Smooth muscle cell (in vitro differentiated cells): ENCODE measurements at regions not wholly inside any gene's neighbourhood (a gene's known extent, or its start where the extent isn't known, plus 50 kb on each side); places are given as distances from the start of the nearest gene placed in this dataset. TPM values are rescaled to one million over a fixed set of nuclear protein-coding genes. Genes with fewer than 3 reads are reported as not detected.
"Not testable (repeated sequence)": the region's sequence is repeated elsewhere in the genome, so short reads cannot be mapped to it uniquely, and the experiment has no call there.

Source experiments
- DNase-seq: peaks from one replicate; lab custom pipeline; 2025; ENCODE audit not compliant: unreplicated experiment; lab: John Stamatoyannopoulos, UW
- H2AFZ ChIP-seq: fragments of 200-600 bp; sonication (generic); 2 replicates; pipeline ENCODE4 v1.6.0; 2016; ENCODE audit warnings: antibody characterized with exemption, low read depth, mild to moderate bottlenecking
- H3F3A ChIP-seq: fragments of 200-600 bp; sonication (generic); 2 replicates; pipeline ENCODE4 v1.6.0; 2017; ENCODE audit warnings: antibody characterized with exemption, low read depth
- H3K27ac ChIP-seq: fragments of 200-600 bp; sonication (generic); 2 replicates; pipeline ENCODE4 v1.5.1; 2016; ENCODE audit warnings: low read depth, mild to moderate bottlenecking
- H3K27me3 ChIP-seq: fragments of 200-600 bp; sonication (generic); 2 replicates; pipeline ENCODE4 v1.6.1; 2016; ENCODE audit warnings: low read depth, mild to moderate bottlenecking
- H3K36me3 ChIP-seq: fragments of 200-600 bp; sonication (generic); 2 replicates; pipeline ENCODE4 v1.5.1; 2016; ENCODE audit warnings: low read depth
- H3K4me1 ChIP-seq: fragments of 200-600 bp; sonication (generic); 2 replicates; pipeline ENCODE4 v1.5.1; 2016; ENCODE audit warnings: low read depth
- H3K4me2 ChIP-seq: fragments of 200-600 bp; sonication (generic); 2 replicates; pipeline ENCODE4 v1.6.0; 2016; ENCODE audit warnings: mild to moderate bottlenecking
- H3K4me3 ChIP-seq: fragments of 200-600 bp; sonication (generic); 2 replicates; pipeline ENCODE4 v1.5.1; 2016; ENCODE audit warnings: mild to moderate bottlenecking
- H3K79me2 ChIP-seq: fragments of 200-600 bp; sonication (generic); 2 replicates; pipeline ENCODE4 v1.6.0; 2016; ENCODE audit warnings: low read depth, mild to moderate bottlenecking
- H3K9ac ChIP-seq: fragments of 200-600 bp; sonication (generic); 2 replicates; pipeline ENCODE4 v1.6.0; 2016; ENCODE audit warnings: low read depth
- H3K9me3 ChIP-seq: fragments of 200-600 bp; sonication (generic); replicated peaks from 2 replicates; pipeline ENCODE4 v1.5.1; 2016; ENCODE audit warnings: low read depth
- H4K20me1 ChIP-seq: fragments of 200-600 bp; sonication (generic); 2 replicates; pipeline ENCODE4 v1.6.0; 2016; ENCODE audit warnings: low read depth
- WGBS: methylation state at CpG from one replicate; pipeline ENCODE4 v1.1.7; 2016; ENCODE audit warnings: low lambda C conversion rate; 5-methylcytosine and 5-hydroxymethylcytosine counted together
- small RNA-seq: library from RNA; depleted of rRNA; stranded (forward); fragments of <200 nt; gene quantifications from one replicate; pipeline ENCODE3, GENCODE V24; 2014

- not testable (repeated sequence) for H3K9me3 ChIP-seq, H3K27me3 ChIP-seq, H3K79me2 ChIP-seq, H3K4me3 ChIP-seq, H3K4me2 ChIP-seq, H3K27ac ChIP-seq, H2AFZ ChIP-seq, H3K9ac ChIP-seq, H3F3A ChIP-seq, H3K36me3 ChIP-seq, H4K20me1 ChIP-seq, DNase-seq, H3K4me1 ChIP-seq
- WGBS, result 34% methylated on average over 2 of the region's 2 CpGs
These were observed 504.4 kb upstream of the TPTE start for GRCh38 chr21:10016991-10017390.

- H3K27ac ChIP-seq, H3K4me3 ChIP-seq, H3K4me1 ChIP-seq, H3K9ac ChIP-seq, H3F3A ChIP-seq, H3K4me2 ChIP-seq, H4K20me1 ChIP-seq, H2AFZ ChIP-seq, DNase-seq, H3K79me2 ChIP-seq, H3K36me3 ChIP-seq, H3K27me3 ChIP-seq: not testable (repeated sequence)
- peaks cover 10% of the 10 kb centered on the region for H3K9me3 ChIP-seq
- 61% methylated on average over 4 of the region's 4 CpGs for WGBS
These were observed 503.6 kb upstream of the TPTE start for GRCh38 chr21:10017757-10018156.

GRCh38 chr21:10021462-10021861, 499.9 kb upstream of the TPTE start:
- 65% methylated on average over 3 of the region's 3 CpGs for WGBS
- not testable (repeated sequence) for H3K4me1 ChIP-seq, H3K4me2 ChIP-seq, H3K36me3 ChIP-seq, H3K79me2 ChIP-seq, H4K20me1 ChIP-seq, H3K4me3 ChIP-seq, H3F3A ChIP-seq, H3K9ac ChIP-seq, DNase-seq, H2AFZ ChIP-seq, H3K27me3 ChIP-seq, H3K27ac ChIP-seq
- H3K9me3 ChIP-seq, result peaks cover 14% of the 10 kb centered on the region

DNA sequence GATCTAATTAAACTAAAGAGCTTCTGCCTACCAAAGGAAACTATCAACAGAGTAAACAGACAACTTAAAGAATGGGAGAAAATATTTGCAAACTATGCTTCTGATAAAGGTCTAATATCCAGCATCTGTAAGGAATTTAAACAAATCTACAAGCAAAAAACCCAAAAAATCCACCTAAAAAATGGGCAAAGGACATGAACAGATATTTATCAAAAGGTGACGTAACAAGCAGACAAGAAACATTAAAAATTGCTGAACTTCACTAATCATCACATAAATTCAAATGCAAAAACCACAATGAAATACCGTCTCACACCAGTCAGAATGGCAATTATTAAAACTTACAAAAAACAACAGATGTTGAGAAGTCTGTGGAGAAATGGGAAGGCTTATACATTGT, 498.6 kb upstream of the TPTE start:
- H3K9ac ChIP-seq, H2AFZ ChIP-seq, H3K27ac ChIP-seq, H4K20me1 ChIP-seq, H3F3A ChIP-seq, H3K4me2 ChIP-seq, H3K4me1 ChIP-seq, H3K36me3 ChIP-seq, H3K9me3 ChIP-seq, H3K4me3 ChIP-seq, H3K79me2 ChIP-seq, H3K27me3 ChIP-seq, DNase-seq: not testable (repeated sequence)
- WGBS, result 64% methylated on average over 2 of the region's 2 CpGs

Small RNA genes in the stretch of these regions (small RNA-seq; reads per million reads assigned to genes)
- gene AC018692.3 (not detected), gene RF00003 (1.2 reads per million, percentile 34 among the genes with 10 or more reads in this experiment), gene RF00156 (not detected), gene RN7SL52P (not detected)
